ENCODE measurements at regions not wholly inside any gene's neighbourhood (a gene's known extent, or its start where the extent isn't known, plus 50 kb on each side); places are given as distances from the start of the nearest gene placed in this dataset.

DNA sequence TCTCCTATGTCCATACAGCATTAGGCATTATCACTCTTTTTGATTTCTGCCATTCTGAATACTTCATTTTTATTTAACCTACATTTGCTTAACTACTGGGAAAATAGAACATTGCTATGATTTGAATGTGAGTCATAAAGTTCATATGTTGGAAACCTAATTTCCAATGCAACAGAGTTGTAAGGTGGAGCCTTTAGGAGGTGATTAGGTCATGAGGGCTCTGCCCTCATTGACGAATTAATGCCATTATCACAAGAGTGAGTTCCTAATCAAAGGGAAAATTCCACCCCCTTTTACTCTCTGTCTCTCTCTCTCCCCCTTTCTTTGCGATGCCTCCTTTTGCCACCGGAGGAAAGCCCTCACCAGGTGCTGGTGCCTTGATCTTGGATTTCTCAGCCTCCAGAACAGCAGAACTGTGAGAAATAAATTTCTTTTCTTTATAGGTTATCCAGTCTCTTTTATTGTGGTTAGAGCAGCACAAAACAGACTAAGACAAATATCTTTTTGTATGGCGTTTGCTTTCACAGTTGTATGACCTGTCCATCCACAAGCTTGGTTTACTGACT, 180.1 kb upstream of the ARID2 start:
- DNase-seq (ENCODE audit: low read depth): no peak

DNA sequence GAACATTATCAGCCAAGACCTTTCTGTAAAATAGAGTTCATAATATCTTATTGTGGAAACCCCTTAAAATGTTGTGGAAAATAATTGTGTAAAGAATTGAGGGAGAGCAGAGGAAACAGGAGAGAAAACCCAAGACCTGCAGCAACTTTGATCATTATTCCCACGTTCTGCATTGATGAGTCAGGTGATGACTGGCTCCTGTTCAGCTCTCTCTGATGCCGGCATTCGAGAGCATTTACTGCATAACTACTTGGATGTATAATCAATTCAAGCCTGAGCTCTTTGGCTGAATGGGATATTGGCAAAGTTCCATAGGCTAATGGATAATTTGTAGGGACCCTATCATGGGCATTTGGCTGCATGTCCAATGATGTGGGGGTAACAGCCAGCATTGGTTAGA, 176.3 kb upstream of the ARID2 start:
- no peak for DNase-seq (ENCODE audit: low read depth)

DNA sequence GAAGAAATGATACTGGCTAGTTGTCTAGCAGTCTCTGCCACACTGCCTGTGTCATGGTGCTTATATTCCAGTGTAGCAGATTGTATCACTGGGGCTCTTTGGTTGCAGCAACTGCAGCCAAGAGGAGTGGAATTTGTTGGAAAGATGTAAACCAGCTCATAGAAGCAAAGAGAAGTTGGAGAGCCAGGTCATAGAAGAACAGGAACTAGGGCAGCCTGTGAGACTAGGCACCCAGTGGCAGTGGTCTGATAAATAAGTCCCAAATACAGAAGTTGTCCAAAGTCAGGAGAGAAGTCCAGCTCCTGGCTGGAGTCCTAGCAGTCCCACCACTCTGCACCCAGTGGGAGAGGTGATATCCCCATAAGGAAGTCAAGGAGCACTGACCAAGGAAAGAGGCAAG, 172.5 kb upstream of the ARID2 start:
- no peak for DNase-seq (ENCODE audit: low read depth)

DNA sequence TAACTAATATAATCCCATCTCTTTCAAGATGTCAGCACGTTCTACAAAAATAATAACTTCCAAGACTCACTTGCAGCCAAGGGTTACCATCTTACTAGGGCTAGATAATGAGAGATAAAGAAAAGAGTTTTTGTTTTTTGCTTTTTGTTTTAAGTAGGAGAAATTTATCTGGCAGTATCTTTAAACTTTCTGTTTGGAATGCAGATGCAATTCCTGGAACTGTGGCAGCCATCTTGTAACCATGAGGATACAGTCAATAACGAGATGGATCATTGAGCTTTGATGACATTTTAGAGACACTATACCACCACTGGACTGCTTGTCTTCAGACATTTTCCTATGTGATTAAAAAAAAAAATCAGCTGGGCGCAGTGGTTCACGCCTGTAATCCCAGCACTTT, 171.2 kb upstream of the ARID2 start:
- DNase-seq (ENCODE audit: low read depth): no peak

DNA sequence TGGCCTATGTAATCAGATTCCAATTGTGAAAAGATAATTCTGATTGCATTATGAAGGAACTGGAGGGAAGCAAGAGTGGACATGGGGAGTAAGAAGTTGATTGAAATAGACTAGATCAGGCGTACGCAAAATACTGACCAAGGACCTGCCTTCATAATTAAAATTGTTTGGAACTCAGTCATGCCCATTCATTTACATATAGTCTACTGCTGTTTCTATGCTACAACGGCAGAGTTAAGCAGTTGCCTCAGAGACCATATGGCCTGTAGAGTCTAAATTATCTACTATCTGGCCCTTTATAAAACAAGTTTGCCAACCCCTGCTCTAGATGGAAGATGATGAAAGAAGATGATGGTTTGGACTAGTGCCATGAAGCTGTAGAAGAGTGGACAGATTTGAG, 170.0 kb upstream of the ARID2 start:
- no peak for DNase-seq (ENCODE audit: low read depth)

DNA sequence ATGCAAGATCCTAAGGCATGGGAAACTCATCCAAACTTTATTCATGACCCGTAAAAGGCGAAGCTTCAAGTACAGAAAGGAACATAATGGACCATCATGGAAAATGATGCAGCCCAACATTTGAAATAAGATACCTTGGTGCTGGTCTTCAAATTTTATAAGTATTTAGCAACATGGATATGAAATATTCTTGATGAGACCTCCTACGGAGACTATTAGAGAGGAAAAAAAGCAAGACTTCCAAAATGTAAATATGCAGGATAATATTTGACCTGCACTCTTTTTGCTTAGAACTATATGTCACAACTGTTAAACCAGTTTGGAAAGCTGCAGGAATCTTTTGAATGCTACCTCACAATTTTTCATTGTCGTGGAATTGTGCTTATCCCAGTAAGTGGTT, 168.8 kb upstream of the ARID2 start:
- DNase-seq (ENCODE audit: low read depth): no peak

DNA sequence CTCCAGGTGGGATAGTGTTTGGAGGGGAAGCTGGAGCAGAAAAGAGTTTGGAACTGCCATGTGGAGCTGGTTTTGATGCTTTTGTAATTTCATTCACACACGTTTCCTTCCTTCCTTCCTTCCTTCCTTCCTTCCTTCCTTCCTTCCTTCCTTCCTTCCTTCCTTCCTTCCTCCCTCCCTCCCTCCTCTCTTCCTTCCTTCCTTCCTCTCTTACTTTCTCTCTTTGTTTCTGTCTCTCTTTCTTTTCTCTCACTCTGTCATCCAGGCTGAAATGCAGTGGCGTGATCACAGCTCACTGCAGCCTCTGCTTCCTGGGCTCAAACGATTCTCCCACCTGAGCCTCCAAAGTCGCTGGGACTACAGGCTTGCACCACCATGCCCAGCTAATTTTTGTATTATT, 168.0 kb upstream of the ARID2 start:
- DNase-seq (ENCODE audit: low read depth): no peak

DNA sequence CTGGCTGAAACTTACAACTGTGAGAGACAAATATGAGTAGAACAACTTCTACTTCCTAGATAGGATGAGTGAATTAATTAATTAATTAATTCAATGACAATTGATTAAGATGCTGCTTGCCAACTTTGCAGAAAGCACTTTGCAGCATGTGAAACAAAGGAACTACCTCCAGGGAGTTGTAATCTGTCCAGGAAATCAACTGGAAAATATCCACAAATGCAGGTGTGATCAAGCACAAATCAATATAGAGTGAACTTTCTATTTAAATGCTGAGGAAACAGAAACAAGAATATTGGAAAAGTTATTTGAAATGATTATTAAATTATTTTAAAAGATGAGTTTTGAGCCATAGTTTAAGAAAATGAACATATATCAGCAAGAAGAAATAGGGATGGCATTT, 163.9 kb upstream of the ARID2 start:
- no peak for DNase-seq (ENCODE audit: low read depth)

DNA sequence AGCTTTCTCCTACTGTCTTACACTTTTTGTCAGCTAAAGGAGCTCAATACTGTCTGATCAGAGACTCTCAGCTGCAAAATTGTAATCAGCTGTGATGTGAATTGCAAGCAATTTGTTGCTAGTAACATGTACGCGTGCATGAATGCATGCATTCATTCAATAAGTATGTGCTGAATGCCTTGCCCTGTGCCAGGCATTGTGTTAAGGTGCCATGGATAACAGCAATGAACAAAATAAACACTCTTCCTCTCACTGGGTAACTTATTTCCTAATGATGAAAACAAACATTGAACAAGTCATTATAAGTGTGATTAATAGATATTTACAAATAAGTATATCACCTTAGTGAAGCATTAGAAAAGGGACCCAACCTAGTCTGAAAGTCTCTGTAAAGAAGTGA, 163.2 kb upstream of the ARID2 start:
- DNase-seq (ENCODE audit: low read depth): no peak

DNA sequence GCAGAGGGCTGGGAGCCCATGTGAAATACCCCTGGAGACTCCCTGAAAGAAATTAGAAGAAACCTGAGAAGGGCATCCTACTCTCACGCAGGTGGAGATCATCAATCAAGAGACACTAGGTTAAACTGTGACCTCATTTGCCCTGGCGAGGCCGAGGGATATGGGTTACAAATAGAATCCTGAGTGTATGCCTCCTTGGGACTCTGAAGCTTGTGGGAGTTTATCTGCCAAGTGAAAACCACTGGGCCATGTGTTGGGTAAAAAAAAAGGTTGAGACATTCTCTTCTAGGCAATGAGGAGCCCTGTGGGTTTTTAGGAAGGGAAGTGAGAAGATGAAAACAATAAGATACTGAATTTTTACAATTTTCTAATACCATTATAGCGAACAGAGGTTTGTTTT, 160.7 kb upstream of the ARID2 start:
- no peak for DNase-seq (ENCODE audit: low read depth)

DNA sequence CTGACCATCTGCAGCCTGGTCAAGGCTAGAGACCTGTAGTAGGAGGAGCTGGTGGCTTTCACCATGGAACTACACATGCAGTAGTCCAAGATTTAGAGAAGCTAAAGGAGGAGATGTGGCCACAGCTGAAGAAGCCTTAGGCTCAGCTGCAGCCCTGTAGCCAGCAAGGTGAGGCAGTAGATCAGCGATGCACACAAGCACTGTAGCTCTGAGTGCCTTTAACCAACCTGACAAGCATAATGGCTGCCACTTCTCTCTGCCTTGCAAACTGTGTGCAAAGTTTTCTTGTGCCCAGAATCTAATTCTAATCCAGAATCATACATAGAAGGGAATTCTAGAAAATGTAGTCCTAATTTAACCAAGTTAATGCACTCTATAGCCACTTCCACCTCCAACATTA, 159.0 kb upstream of the ARID2 start:
- DNase-seq (ENCODE audit: low read depth): no peak

DNA sequence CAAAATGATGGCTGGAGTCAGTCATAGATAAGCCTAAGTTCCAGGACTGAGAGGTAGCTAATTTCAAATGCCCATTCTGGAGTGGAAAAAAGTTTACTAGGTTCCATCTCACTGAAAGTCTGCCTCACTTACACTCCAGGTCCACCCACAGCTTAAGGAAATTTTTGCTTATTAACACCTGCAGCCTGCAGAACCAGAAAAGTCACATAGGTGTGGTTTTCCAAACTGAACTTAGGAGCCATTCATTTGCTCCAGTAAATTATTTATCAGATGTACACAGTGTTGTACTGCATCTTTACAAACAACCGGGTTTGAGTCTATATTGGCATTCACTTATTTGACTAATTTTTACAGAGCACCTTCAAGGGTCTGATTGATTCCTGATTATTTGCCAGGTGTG, 157.4 kb upstream of the ARID2 start:
- no peak for DNase-seq (ENCODE audit: low read depth)

DNA sequence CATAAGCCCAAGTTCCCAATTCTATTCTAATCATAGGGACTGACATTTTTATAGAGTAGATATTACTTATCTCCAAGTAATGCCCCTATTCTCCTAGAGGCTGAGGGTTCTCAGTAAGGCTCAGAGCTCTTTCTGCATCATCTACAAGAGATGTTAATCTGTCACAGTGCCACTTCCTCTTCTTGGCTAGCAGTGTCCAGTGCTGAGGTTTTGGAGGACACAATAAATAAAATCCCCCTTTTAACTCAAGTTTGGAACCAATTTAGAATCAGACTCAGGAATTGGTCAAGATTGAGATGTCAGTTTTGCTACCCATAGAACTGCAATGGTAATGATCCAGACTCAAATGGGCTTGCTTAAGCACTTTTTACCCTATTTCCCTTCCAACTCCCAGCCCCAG, 154.1 kb upstream of the ARID2 start:
- no peak for DNase-seq (ENCODE audit: low read depth)

DNA sequence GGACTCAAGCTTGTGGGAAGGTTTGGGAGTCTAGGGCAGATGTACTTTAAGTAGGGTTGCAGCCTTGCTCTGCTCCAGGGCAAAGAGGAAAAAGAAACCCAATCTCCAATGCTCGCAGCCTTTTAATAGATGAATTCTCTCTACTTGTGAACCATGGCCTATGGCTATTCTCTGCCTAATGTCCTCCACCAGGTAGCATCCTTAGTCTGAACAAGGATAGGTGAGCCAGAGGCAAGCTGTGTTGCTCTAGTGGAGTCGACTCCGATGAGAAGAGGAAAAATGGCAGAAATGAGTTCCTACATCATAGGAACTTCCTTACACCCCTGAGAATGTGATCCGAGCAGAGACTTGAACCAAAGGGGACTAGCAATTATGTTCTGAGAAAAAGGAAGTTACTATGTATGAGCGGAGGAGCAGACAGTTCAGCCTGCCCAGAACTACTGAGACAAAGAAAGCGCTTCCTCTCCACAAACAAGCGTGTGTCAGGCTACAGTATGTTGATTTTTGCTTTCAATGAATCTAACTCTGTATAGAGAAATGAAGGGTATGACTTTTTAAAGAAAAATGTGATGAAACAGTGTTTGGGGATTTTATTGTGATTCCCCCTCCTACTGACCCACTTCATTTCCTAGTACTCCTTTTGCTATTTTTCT, 153.6 kb upstream of the ARID2 start:
- no peak for DNase-seq (ENCODE audit: low read depth)

DNA sequence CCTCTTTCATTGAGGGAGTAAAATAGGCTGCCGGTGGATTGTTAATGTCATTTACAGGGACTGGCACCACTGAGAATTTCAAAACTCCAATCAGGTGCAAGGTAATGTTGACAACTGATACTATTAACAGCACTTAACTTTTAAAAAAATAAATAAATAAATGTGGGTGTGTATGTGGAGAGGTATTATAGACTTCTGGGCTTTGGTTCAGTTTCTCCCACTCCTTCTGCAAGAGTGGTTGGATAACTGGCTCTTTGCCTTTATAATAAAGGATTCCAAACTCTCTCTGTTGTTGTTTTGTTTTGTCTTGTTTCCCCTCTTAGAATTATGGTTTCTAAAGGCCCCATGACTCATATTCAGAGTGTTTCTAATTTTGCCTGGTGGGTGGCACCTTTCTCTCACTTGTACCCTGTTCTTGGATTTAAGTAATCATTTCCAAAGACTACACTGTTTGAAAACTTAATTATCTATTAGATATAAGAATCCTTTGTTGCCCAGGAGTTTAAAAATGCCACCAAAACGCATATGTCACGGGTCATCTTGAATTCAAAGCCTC, 151.6 kb upstream of the ARID2 start:
- no peak for DNase-seq (ENCODE audit: low read depth)

DNA sequence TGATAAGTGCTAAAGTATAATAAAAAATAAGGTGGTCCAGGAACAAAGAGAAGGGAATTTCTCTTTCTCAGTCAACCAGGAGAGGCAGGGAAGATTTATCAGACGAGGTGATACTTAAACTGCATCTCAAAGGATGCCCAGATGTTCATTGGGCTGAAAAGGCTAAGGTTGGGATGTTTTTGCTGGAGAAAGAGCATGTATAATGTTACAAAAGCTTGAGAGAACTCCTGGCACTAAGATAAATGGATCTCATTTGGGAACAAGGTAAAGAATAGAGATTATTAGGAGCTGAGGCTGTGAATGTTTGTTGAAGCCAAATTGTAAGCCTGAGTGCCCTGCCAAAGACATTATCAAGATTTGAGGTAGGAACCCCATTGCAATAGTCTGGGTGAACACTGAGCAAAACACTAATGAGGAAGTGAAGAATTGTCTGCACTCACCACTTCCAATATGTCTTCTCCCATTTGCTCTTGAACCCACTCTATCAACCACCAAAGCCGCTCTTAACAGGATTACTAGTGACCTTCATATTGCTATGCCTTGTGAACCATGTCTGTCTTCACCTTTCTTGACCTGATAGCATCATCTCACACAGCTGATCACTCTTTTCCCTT, 149.0 kb upstream of the ARID2 start:
- DNase-seq (ENCODE audit: low read depth): no peak

DNA sequence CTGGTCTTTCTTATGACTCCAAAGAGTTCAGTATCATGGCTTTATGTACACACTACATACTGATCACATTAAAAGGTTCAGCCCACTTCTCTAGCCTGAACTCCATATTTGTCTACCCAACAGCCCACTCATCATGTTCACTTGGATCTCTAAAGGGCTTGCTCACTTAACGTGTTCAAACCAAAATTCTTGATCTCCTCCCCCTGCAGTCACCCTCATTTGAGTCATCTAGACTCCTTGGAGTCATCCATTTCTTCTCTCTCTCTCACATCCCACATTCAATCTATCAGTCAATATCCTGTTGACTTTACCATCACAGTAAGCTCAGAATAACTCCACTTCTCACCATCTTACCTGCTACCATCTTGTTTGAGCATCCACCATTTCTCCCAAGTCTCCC, 148.4 kb upstream of the ARID2 start:
- DNase-seq (ENCODE audit: low read depth): no peak

DNA sequence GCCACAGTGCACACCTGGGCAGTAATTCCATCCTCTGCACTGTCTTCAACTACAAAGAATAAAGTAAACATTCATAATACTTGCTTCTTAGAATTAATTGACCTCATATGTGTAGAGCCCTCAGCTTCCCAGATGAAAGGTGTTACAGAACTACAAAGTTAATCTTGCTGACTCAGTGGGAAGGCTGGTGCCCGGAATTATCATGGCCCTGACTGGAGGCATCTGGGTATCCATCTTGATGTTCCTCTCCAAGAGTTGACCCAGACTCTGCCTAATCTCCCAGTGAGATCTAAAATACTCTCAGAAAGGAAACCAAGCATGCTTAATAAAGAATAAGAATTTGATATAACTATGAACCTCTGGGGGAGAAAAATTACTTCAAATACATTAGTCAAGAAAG, 147.0 kb upstream of the ARID2 start:
- no peak for DNase-seq (ENCODE audit: low read depth)

DNA sequence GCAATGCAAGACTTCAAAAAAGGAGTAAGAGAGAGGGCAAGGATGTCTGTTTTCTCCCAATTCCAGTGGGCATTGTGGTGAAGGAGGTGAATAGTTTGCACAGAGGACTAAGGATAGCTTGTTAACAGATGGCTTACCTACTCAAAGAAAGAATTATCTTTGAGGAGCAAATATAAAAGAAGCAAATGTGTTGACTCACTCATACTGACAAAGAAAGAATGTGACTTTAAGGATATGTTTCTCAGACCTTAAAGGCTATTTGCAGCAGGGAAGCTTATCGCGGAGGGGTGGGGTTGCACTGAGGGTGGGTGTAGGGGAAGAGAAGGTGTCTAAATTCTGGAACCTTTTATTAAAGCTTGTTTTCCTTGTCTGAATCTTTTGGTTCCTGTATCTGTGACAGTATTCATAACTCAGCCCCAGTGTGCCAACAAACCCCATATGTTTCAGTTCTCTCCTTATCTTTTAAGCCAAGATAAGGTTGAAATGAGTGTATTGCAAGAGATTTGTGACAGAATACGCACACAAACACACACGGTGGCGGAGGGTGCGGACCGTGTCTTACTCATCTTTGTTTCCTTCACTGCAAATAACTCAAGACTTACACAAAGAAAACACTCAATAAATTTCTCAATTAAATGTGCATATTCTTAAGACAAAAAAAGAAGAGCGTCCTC, 146.4 kb upstream of the ARID2 start:
- no peak for DNase-seq (ENCODE audit: low read depth)

DNA sequence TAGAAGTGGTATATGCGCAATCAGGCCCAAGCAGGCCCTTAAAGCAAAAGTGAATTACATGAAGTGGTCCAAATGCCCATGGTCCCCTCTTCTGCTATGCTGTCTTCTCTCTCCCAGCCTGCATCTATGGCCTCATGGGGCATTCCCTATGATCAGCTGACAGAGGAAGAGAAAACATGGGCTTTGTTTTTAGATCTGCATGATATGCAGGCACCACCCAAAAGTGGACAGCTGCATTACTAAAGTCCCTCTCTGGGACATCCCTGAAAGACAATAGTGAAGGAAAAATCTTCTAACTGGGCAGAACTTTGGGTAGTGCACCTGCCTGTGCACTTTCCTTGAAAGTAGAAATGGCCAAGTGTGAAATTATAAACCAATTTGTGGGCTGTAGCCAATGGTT, 145.2 kb upstream of the ARID2 start:
- no peak for DNase-seq (ENCODE audit: low read depth)

DNA sequence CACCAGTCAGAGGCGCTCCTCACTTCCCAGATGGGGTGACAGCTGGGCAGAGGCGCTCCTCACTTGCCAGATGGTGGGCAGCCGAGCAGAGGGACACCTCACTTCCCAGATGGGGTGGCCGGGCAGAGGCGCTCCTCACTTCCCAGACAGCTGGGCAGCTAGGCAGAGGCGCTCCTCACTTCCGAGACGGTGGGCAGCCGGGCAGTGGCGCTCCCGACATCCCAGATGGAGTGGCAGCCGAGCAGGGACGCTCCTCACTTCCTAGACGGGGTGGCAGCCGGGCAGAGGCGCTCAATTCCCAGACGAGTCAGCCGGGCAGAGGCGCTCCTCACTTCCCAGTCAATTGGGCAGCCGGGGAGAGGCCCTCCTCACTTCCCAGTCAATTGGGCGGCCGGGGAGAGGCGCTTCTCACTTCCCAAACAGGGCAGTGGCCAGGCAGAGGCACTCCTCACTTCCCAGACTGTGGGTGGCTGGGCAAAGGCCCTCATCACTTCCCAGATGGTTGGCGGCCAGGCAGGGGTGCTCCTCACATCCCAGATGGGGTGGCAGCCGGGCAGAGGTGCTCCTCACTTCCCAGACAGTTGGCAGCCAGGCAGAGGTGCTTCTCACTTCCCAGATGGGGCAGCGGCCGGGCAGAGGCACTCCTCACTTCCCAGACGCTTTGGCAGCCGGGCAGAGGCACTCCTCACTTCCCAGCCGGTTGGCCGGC, 143.8 kb upstream of the ARID2 start:
- no peak for DNase-seq (ENCODE audit: low read depth)

DNA sequence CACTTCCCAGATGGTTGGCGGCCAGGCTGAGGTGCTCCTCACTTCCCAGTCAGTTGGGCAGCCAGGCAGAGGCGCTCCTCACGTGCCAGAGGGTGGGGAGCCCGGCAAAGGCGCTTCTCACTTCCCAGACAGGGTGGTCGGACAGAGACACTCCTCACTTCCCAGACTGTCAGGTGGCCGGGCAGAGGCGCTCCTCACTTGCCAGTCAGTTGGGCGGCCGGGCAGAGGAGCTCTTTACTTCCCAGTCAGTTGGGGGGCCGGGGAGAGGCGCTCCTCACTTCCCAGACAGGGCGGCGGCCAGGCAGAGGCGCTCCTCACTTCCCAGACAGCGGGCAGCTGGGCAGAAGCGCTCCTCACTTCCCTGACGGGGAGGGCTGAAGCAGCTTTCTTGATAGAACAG, 143.0 kb upstream of the ARID2 start:
- no peak for DNase-seq (ENCODE audit: low read depth)

DNA sequence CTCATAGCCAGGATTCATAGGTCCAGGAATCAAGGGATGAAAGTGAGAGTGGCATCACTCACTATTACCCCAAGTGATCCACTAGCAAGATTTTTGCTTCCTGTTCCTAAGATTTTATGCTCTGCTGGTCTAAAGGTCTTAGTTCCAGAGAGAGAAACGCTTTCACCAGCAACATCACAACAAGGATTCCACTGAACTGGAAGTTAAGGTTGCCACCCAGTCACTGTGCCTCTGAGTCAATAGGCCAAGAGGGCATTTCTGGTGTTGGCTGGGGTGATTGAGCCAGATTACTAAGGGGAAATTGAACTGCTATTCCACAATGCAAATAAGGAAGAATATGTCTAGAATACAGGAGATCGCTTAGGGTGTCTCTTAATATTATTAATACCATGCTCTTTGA, 142.5 kb upstream of the ARID2 start:
- DNase-seq (ENCODE audit: low read depth): no peak
